GM23248 (cell line): ENCODE measurements at regions not wholly inside any gene's neighbourhood (a gene's known extent, or its start where the extent isn't known, plus 50 kb on each side); places are given as distances from the start of the nearest gene placed in this dataset.
"Not testable (repeated sequence)": the region's sequence is repeated elsewhere in the genome, so short reads cannot be mapped to it uniquely, and the experiment has no call there.

Experiments
- EZH2 ChIP-seq: fragments of 200-600 bp; sonication (generic); IDR thresholded peaks from 2 replicates; pipeline ENCODE4 v1.6.1; 2018; ENCODE audit warnings: antibody characterized with exemption, mild to moderate bottlenecking; ENCODE audit not compliant: insufficient read depth, poor library complexity, severe bottlenecking
- EZH2phosphoT487 ChIP-seq: fragments of 200-600 bp; sonication (generic); IDR thresholded peaks from 2 replicates; pipeline ENCODE4 v1.6.1; 2018; ENCODE audit warnings: antibody characterized with exemption, moderate library complexity, mild to moderate bottlenecking, low read depth; ENCODE audit not compliant: insufficient read depth

DNA sequence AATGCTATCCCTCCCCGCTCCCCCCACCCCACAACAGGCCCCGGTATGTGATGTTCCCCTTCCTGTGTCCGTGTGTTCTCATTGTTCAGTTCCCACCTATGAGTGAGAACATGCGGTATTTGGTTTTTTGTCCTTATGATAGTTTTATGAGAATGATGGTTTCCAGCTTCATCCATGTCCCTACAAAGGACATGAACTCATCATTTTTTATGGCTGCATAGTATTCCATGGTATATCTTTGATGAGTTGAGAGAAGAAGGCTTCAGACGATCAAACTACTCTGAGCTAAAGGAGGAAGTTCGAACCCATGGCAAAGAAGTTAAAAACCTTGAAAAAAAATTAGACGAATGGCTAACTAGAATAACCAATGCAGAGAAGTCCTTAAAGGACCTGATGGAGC lies 116.2 kb downstream of the SYF2 start:
- not testable (repeated sequence) for TF ChIP-seq EZH2, EZH2phosphoT487
